H1 (cell line): ENCODE measurements at regions not wholly inside any gene's neighbourhood (a gene's known extent, or its start where the extent isn't known, plus 50 kb on each side); places are given as distances from the start of the nearest gene placed in this dataset.
A peak's percentile ranks its signal among the peaks of the same experiment; 100 is the strongest.

ENCODE experiments used
- CTCF ChIA-PET: fragments of 300-600 bp; sonication (Branson Sonifier 250); formaldehyde crosslinking; loops from one replicate; lab custom pipeline; 2021; ENCODE audit not compliant: partially characterized antibody; lab: Charles Lee
- POLR2A ChIA-PET: fragments of 300-600 bp; sonication (Branson Sonifier 250); formaldehyde crosslinking; loops from one replicate; lab custom pipeline; 2021; ENCODE audit warnings: inconsistent platforms; ENCODE audit not compliant: partially characterized antibody; lab: Charles Lee
- DNase-seq, 2 experiments: peaks; one replicate each; pipeline versions ENCODE4 v3.0.0 to v3.0.0-alpha.2; 2010 to 2022; ENCODE audit warnings: low spot score in 2 of 2, low read depth in 1 of 2, mixed read lengths in 1 of 2
- FAIRE-seq: peaks from 2 replicates; lab custom pipeline; 2011; peaks lifted over from hg19 to GRCh38; lab: Jason Lieb, UNC
- H2AFZ ChIP-seq: 2 replicates; pipeline ENCODE4 v1.8.1; 2012; ENCODE audit warnings: low read length, inconsistent platforms
- H2AK5ac ChIP-seq: 2 replicates; pipeline ENCODE4 v1.6.1; 2013; ENCODE audit warnings: low read depth, low read length
- H2BK120ac ChIP-seq: replicated peaks from 2 replicates; pipeline ENCODE3; 2013; ENCODE audit warnings: low read depth, low read length, inconsistent platforms
- H2BK12ac ChIP-seq: 2 replicates; pipeline ENCODE4 v1.6.1; 2013; ENCODE audit warnings: low read depth, low read length
- H2BK15ac ChIP-seq: 2 replicates; pipeline ENCODE4 v1.6.1; 2013; ENCODE audit warnings: low read length
- H2BK20ac ChIP-seq: 2 replicates; pipeline ENCODE4 v1.6.1; 2013; ENCODE audit warnings: low read length
- H2BK5ac ChIP-seq: 2 replicates; pipeline ENCODE4 v1.6.1; 2013; ENCODE audit warnings: low read depth, low read length
- H3K14ac ChIP-seq: 2 replicates; pipeline ENCODE4 v1.6.1; 2013; ENCODE audit warnings: inconsistent platforms; ENCODE audit not compliant: insufficient read length
- H3K18ac ChIP-seq: 2 replicates; pipeline ENCODE4 v1.6.1; 2013; ENCODE audit warnings: low read length; ENCODE audit errors: extremely low read depth
- H3K23ac ChIP-seq: 2 replicates; pipeline ENCODE4 v1.6.1; 2013; ENCODE audit warnings: inconsistent platforms; ENCODE audit not compliant: insufficient read length
- H3K23me2 ChIP-seq: 2 replicates; pipeline ENCODE4 v1.6.1; 2013; ENCODE audit warnings: low read depth, low read length
- H3K27ac ChIP-seq: 2 replicates; pipeline ENCODE4 v1.6.1; 2011; ENCODE audit warnings: low read depth, low read length, inconsistent platforms
- H3K27me3 ChIP-seq, 4 experiments: replicated peaks in 1 of 4; 1 replicate in 1 of 4; 2 replicates in 3 of 4; pipeline versions ENCODE4 v1.6.1 to v1.8.1; 2011 to 2013; ENCODE audit warnings: low read length in 3 of 4, mild to moderate bottlenecking in 3 of 4, inconsistent platforms in 2 of 4, mixed read lengths in 2 of 4, moderate library complexity in 1 of 4; ENCODE audit not compliant: control insufficient read depth in 3 of 4, insufficient read depth in 3 of 4; ENCODE audit errors: extremely low read depth in 1 of 4
- H3K36me3 ChIP-seq, 4 experiments: 2 replicates each; pipeline versions ENCODE4 v1.6.1 to v1.8.1; 2011 to 2013; ENCODE audit warnings: mild to moderate bottlenecking in 4 of 4, low read length in 3 of 4, moderate library complexity in 2 of 4, control low read depth in 1 of 4, inconsistent platforms in 1 of 4; ENCODE audit not compliant: insufficient read depth in 4 of 4, control insufficient read depth in 2 of 4
- H3K4ac ChIP-seq: replicated peaks from 2 replicates; pipeline ENCODE3; 2013; ENCODE audit warnings: low read length, low read depth, mixed read lengths, inconsistent platforms; ENCODE audit not compliant: insufficient read length
- H3K4me1 ChIP-seq, 4 experiments: replicated peaks in 1 of 4; 1 replicate in 1 of 4; 2 replicates in 3 of 4; pipeline versions ENCODE4 v1.6.1 to v1.8.1; 2011 to 2013; ENCODE audit warnings: low read length in 3 of 4, inconsistent platforms in 2 of 4, mixed read lengths in 1 of 4; ENCODE audit not compliant: insufficient read depth in 4 of 4, control insufficient read depth in 3 of 4
- H3K4me2 ChIP-seq, 2 experiments: 2 replicates each; pipeline versions ENCODE4 v1.6.1 to v1.8.1; 2011 to 2013; ENCODE audit warnings: low read depth in 2 of 2, low read length in 2 of 2, control low read depth in 1 of 2, inconsistent platforms in 1 of 2, mild to moderate bottlenecking in 1 of 2; ENCODE audit not compliant: insufficient read depth in 1 of 2
- H3K4me3 ChIP-seq, 4 experiments: fragments of 200-600, 300-600 bp in 1 of 4; sonication (generic), shearing (Covaris generic), sonication (Bioruptor Twin) in 1 of 4; 2 replicates each; pipeline versions ENCODE4 v1.5.1 to v1.8.1; 2011 to 2016; ENCODE audit warnings: low read length in 4 of 4, low read depth in 3 of 4, control low read depth in 2 of 4, inconsistent platforms in 2 of 4, mild to moderate bottlenecking in 2 of 4, mixed read lengths in 1 of 4, moderate library complexity in 1 of 4; ENCODE audit not compliant: insufficient read depth in 2 of 4; ENCODE audit errors: extremely low read depth in 1 of 4
- H3K56ac ChIP-seq: replicated peaks from 2 replicates; pipeline ENCODE3; 2013; ENCODE audit warnings: low read depth, mild to moderate bottlenecking, mixed read lengths, low read length, inconsistent platforms; ENCODE audit not compliant: insufficient read length
- H3K79me1 ChIP-seq: 2 replicates; pipeline ENCODE4 v1.6.1; 2013; ENCODE audit warnings: low read depth, low read length, control low read depth
- H3K79me2 ChIP-seq, 2 experiments: 2 replicates each; pipeline versions ENCODE4 v1.6.1 to v1.8.1; 2012 to 2013; ENCODE audit warnings: low read length in 2 of 2, mild to moderate bottlenecking in 2 of 2, inconsistent platforms in 1 of 2; ENCODE audit not compliant: insufficient read depth in 2 of 2, control insufficient read depth in 1 of 2
- H3K9ac ChIP-seq, 4 experiments: replicated peaks in 1 of 4; 1 replicate in 1 of 4; 2 replicates in 3 of 4; pipeline versions ENCODE4 v1.6.1 to v1.8.1; 2011 to 2013; ENCODE audit warnings: low read depth in 3 of 4, low read length in 3 of 4, control low read depth in 2 of 4, mild to moderate bottlenecking in 2 of 4, moderate library complexity in 2 of 4, inconsistent platforms in 1 of 4; ENCODE audit errors: extremely low read depth in 1 of 4
- H3K9me3 ChIP-seq, 2 experiments: 2 replicates each; pipeline versions ENCODE4 v1.6.1 to v1.8.1; 2012 to 2013; ENCODE audit warnings: mild to moderate bottlenecking in 2 of 2, moderate library complexity in 2 of 2, control low read depth in 1 of 2, inconsistent platforms in 1 of 2, low read depth in 1 of 2, low read length in 1 of 2, mixed read lengths in 1 of 2; ENCODE audit not compliant: insufficient read depth in 2 of 2
- H4K20me1 ChIP-seq, 2 experiments: replicated peaks in 1 of 2; 2 replicates each; pipeline versions ENCODE3 to v1.8.1; 2011 to 2013; ENCODE audit warnings: inconsistent platforms in 2 of 2, low read length in 2 of 2, mild to moderate bottlenecking in 1 of 2; ENCODE audit not compliant: insufficient read depth in 2 of 2, control insufficient read depth in 1 of 2
- H4K5ac ChIP-seq: 2 replicates; pipeline ENCODE4 v1.6.1; 2013; ENCODE audit warnings: low read length, low read depth, mixed read lengths, inconsistent platforms; ENCODE audit not compliant: insufficient read length
- H4K8ac ChIP-seq: 2 replicates; pipeline ENCODE4 v1.8.0; 2013; ENCODE audit warnings: mild to moderate bottlenecking, moderate library complexity, low read length, inconsistent platforms; ENCODE audit not compliant: insufficient read depth; ENCODE audit errors: extremely low read depth
- H4K91ac ChIP-seq: replicated peaks from 2 replicates; pipeline ENCODE3; 2013; ENCODE audit warnings: low read length, mixed read lengths, inconsistent platforms; ENCODE audit not compliant: insufficient read length
- E2F6 ChIP-seq: IDR thresholded peaks from 2 replicates; pipeline ENCODE4 v1.6.1; 2012; ENCODE audit warnings: inconsistent platforms
- TEAD4 ChIP-seq: IDR thresholded peaks from 2 replicates; pipeline ENCODE4 v1.6.1; 2012; ENCODE audit warnings: low read depth, low read length, inconsistent platforms, mixed read lengths
- YY1 ChIP-seq: IDR thresholded peaks from 2 replicates; pipeline ENCODE4 v1.6.1; 2011; ENCODE audit warnings: low read depth, mild to moderate bottlenecking, low read length
- WGBS, 2 experiments: shearing (Covaris generic) in 1 of 2; methylation state at CpG; one replicate each; pipeline versions ENCODE4 v1.1.6 to v1.1.7; 2013 to 2015; ENCODE audit warnings: low lambda C conversion rate in 2 of 2, mixed read lengths in 2 of 2, inconsistent platforms in 1 of 2, low coverage in 1 of 2, missing lambda C conversion rate in 1 of 2; ENCODE audit not compliant: insufficient replicate concordance in 2 of 2, insufficient coverage in 1 of 2, insufficient read length in 1 of 2; ENCODE audit errors: extremely low coverage in 1 of 2, missing lambda C conversion rate in 1 of 2; 5-methylcytosine and 5-hydroxymethylcytosine counted together

GRCh38 chr12:124452576-124453331 lies 114.7 kb downstream of the NCOR2 start:
- no peak overlapping the region for H3K27ac ChIP-seq
- no peak overlapping the region for H4K91ac ChIP-seq
- CTCF ChIA-PET, result interaction anchor here (0.9 to 1.1 kb wide), 4 partner anchors 18 to 258 kb away, joined by 3 to 4 read pairs (median 4); no protein-coding TSS in a partner anchor
- peaks cover 9 to 13% of the 10 kb centered on the region in 2 experiments for H4K20me1 ChIP-seq
- FAIRE-seq, result no peak
- peaks cover 0 to 15% (median 6%) of the 10 kb centered on the region in 4 experiments; a peak in 5 of 8 replicates for H3K36me3 ChIP-seq
- no peak overlapping the region for H2BK20ac ChIP-seq
- DNase-seq, result no peak
- H3K23ac ChIP-seq, result no peak overlapping the region
- H2AFZ ChIP-seq, result no peak overlapping the region
- no peak overlapping the region for H3K9ac ChIP-seq
- no peak overlapping the region for H2BK15ac ChIP-seq
- no peak overlapping the region for H2AK5ac ChIP-seq
- no peak overlapping the region for H2BK12ac ChIP-seq
- no peaks in the 10 kb centered on the region for H3K9me3 ChIP-seq
- POLR2A ChIA-PET, result no interaction called here
- no peaks in the 10 kb centered on the region for H3K23me2 ChIP-seq
- no peak overlapping the region for H3K14ac ChIP-seq
- peaks cover 11% of the 10 kb centered on the region for H3K79me1 ChIP-seq
- no peak overlapping the region for H4K8ac ChIP-seq
- WGBS, 2 experiments, result 95% methylated on average over 19 of the region's 21 CpGs; no CpG with 5 or more reads in 1 of the 2 experiments
- no peak overlapping the region for H3K56ac ChIP-seq
- peaks cover 0 to 8% (median 0%) of the 10 kb centered on the region in 4 experiments; a peak in 2 of 7 replicates for H3K4me1 ChIP-seq
- TF ChIP-seq YY1 (0 out of 2 replicates have a peak, but pooled peaks have one; percentile 58), TEAD4 (peak; percentile 45; the same call in 1 of the 2 replicates), E2F6 (no peak)
- no peak overlapping the region for H2BK120ac ChIP-seq
- 0 out of 2 replicates have a peak overlapping the region, but pooled peaks have one; percentile 35 for H2BK5ac ChIP-seq
- no peak overlapping the region for H3K4me3 ChIP-seq
- no peak overlapping the region for H3K4ac ChIP-seq
- peaks cover 0 to 3% of the 10 kb centered on the region in 2 experiments; a peak in 1 of 4 replicates for H3K79me2 ChIP-seq
- no peaks in the 10 kb centered on the region for H3K27me3 ChIP-seq
- H3K18ac ChIP-seq, result no peak overlapping the region
- no peak overlapping the region for H3K4me2 ChIP-seq
- H4K5ac ChIP-seq, result no peak overlapping the region
